Progenitor cell of endocrine pancreas (in vitro differentiated cells): ENCODE measurements at regions not wholly inside any gene's neighbourhood (a gene's known extent, or its start where the extent isn't known, plus 50 kb on each side); places are given as distances from the start of the nearest gene placed in this dataset.

Experiments
- DNase-seq: peaks from one replicate; pipeline ENCODE4 v3.0.0; 2021; ENCODE audit warnings: low spot score; ENCODE audit not compliant: unreplicated experiment
- H3K27ac Mint-ChIP-seq: 2 replicates; pipeline ENCODE4 v1.8.0; 2021; ENCODE audit warnings: mild to moderate bottlenecking, moderate library complexity, mixed read lengths
- H3K27me3 Mint-ChIP-seq: 2 replicates; pipeline ENCODE4 v1.8.0; 2021; ENCODE audit warnings: mixed read lengths
- H3K36me3 Mint-ChIP-seq: 2 replicates; pipeline ENCODE4 v1.8.0; 2022; ENCODE audit warnings: mixed read lengths; ENCODE audit not compliant: insufficient read depth
- H3K4me1 Mint-ChIP-seq: 2 replicates; pipeline ENCODE4 v1.8.0; 2021; ENCODE audit warnings: low read depth, mixed read lengths
- H3K4me3 Mint-ChIP-seq: 2 replicates; pipeline ENCODE4 v1.8.0; 2021; ENCODE audit warnings: low read depth, mild to moderate bottlenecking, moderate library complexity, mixed read lengths
- H3K9me3 Mint-ChIP-seq: 2 replicates; pipeline ENCODE4 v1.8.0; 2021; ENCODE audit warnings: low read depth, mixed read lengths
- CTCF ChIP-seq: fragments of 200-600 bp; sonication (generic); IDR thresholded peaks from one replicate; pipeline ENCODE4 v1.5.0; 2021; ENCODE audit warnings: antibody characterized with exemption, mild to moderate bottlenecking; ENCODE audit not compliant: unreplicated experiment

- no peaks in the 10 kb centered on the region for H3K27me3 Mint-ChIP-seq
- no peak for DNase-seq
- no peak for TF ChIP-seq CTCF
- no peak overlapping the region for H3K27ac Mint-ChIP-seq
- no peak overlapping the region for H3K4me3 Mint-ChIP-seq
- no peaks in the 10 kb centered on the region for H3K4me1 Mint-ChIP-seq
- H3K36me3 Mint-ChIP-seq = no peaks in the 10 kb centered on the region
- H3K9me3 Mint-ChIP-seq = no peaks in the 10 kb centered on the region
Observed at GRCh38 chr4:120434756-120435155, 368.1 kb upstream of the MAD2L1 start.

- Mint-ChIP-seq H3K27me3 (no peaks in the 10 kb centered on the region), H3K4me3 (no peak overlapping the region), H3K27ac (no peak overlapping the region), H3K9me3 (no peaks in the 10 kb centered on the region), H3K36me3 (no peaks in the 10 kb centered on the region), H3K4me1 (no peaks in the 10 kb centered on the region)
- no peak for TF ChIP-seq CTCF
- DNase-seq = no peak
Observed at GRCh38 chr4:120432301-120432860, 365.7 kb upstream of the MAD2L1 start.

- TF ChIP-seq CTCF = no peak
- no peaks in the 10 kb centered on the region for H3K9me3 Mint-ChIP-seq
- H3K4me3 Mint-ChIP-seq = no peak overlapping the region
- no peaks in the 10 kb centered on the region for H3K27me3 Mint-ChIP-seq
- DNase-seq = no peak
- H3K4me1 Mint-ChIP-seq = no peaks in the 10 kb centered on the region
- no peak overlapping the region for H3K27ac Mint-ChIP-seq
- H3K36me3 Mint-ChIP-seq = no peaks in the 10 kb centered on the region
Observed at GRCh38 chr4:120431180-120431579, 364.5 kb upstream of the MAD2L1 start.

- Mint-ChIP-seq H3K27ac (no peak overlapping the region), H3K4me3 (no peak overlapping the region), H3K9me3 (peaks cover 11% of the 10 kb centered on the region), H3K27me3 (no peaks in the 10 kb centered on the region), H3K4me1 (no peaks in the 10 kb centered on the region), H3K36me3 (no peaks in the 10 kb centered on the region)
- TF ChIP-seq CTCF = no peak
- no peak for DNase-seq
Observed at GRCh38 chr4:120418146-120418545, 351.5 kb upstream of the MAD2L1 start.

- H3K4me1 Mint-ChIP-seq = no peaks in the 10 kb centered on the region
- H3K36me3 Mint-ChIP-seq = no peaks in the 10 kb centered on the region
- peaks cover 19% of the 10 kb centered on the region for H3K9me3 Mint-ChIP-seq
- H3K27me3 Mint-ChIP-seq = no peaks in the 10 kb centered on the region
- TF ChIP-seq CTCF = no peak
- no peak for DNase-seq
- no peak overlapping the region for H3K27ac Mint-ChIP-seq
- H3K4me3 Mint-ChIP-seq = no peak overlapping the region
Observed at GRCh38 chr4:120415896-120416295, 349.2 kb upstream of the MAD2L1 start.
